Keratinocyte (primary cell): ENCODE measurements at regions not wholly inside any gene's neighbourhood (a gene's known extent, or its start where the extent isn't known, plus 50 kb on each side); places are given as distances from the start of the nearest gene placed in this dataset.

Source experiments
- DNase-seq: peaks from one replicate; pipeline ENCODE4 v3.0.0-alpha.2; 2011; ENCODE audit warnings: low read depth, missing footprints, low spot score
- FAIRE-seq: peaks from 2 replicates; lab custom pipeline; 2011; peaks lifted over from hg19 to GRCh38; lab: Jason Lieb, UNC
- H2AFZ ChIP-seq: 2 replicates; pipeline ENCODE4 v1.6.0; 2012; ENCODE audit warnings: low read length, control low read depth, inconsistent platforms; ENCODE audit not compliant: control insufficient read depth
- H3K27ac ChIP-seq: 2 replicates; pipeline ENCODE4 v1.5.1; 2011; ENCODE audit warnings: low read length; ENCODE audit not compliant: control insufficient read depth, insufficient read depth
- H3K27me3 ChIP-seq: 3 replicates; pipeline ENCODE4 v1.6.0; 2011; ENCODE audit warnings: low read length; ENCODE audit not compliant: control insufficient read depth, insufficient read depth; ENCODE audit errors: extremely low read depth
- H3K36me3 ChIP-seq, 2 experiments: 2 replicates in 1 of 2; 3 replicates in 1 of 2; pipeline ENCODE4 v1.5.1; 2011; ENCODE audit warnings: low read length in 2 of 2, mild to moderate bottlenecking in 1 of 2; ENCODE audit not compliant: control insufficient read depth in 2 of 2, insufficient read depth in 2 of 2; ENCODE audit errors: extremely low read depth in 1 of 2
- H3K4me1 ChIP-seq: 3 replicates; pipeline ENCODE4 v1.5.1; 2011; ENCODE audit warnings: low read length; ENCODE audit not compliant: control insufficient read depth, insufficient read depth; ENCODE audit errors: extremely low read depth
- H3K4me2 ChIP-seq: 3 replicates; pipeline ENCODE4 v1.6.0; 2011; ENCODE audit warnings: low read depth, low read length; ENCODE audit not compliant: control insufficient read depth, insufficient read depth; ENCODE audit errors: extremely low read depth
- H3K4me3 ChIP-seq, 3 experiments: fragments of 200-600 bp in 1 of 3; sonication (generic) in 1 of 3; 2 replicates in 2 of 3; 3 replicates in 1 of 3; pipeline ENCODE4 v1.5.1; 2011 to 2016; ENCODE audit warnings: low read length in 3 of 3, mild to moderate bottlenecking in 3 of 3, control low read depth in 2 of 3, inconsistent platforms in 1 of 3, low read depth in 1 of 3, mixed read lengths in 1 of 3, mixed run types in 1 of 3, moderate library complexity in 1 of 3; ENCODE audit not compliant: control insufficient read depth in 2 of 3, insufficient read depth in 2 of 3; ENCODE audit errors: extremely low read depth in 1 of 3
- H3K79me2 ChIP-seq: 2 replicates; pipeline ENCODE4 v1.6.0; 2012; ENCODE audit warnings: low read length; ENCODE audit not compliant: control insufficient read depth, insufficient read depth
- H3K9ac ChIP-seq: 3 replicates; pipeline ENCODE4 v1.6.0; 2011; ENCODE audit warnings: low read length; ENCODE audit not compliant: control insufficient read depth, insufficient read depth; ENCODE audit errors: extremely low read depth
- H3K9me1 ChIP-seq: 3 replicates; pipeline ENCODE4 v1.6.0; 2011; ENCODE audit warnings: low read length; ENCODE audit not compliant: control insufficient read depth, insufficient read depth; ENCODE audit errors: extremely low read depth
- H3K9me3 ChIP-seq: 2 replicates; pipeline ENCODE4 v1.5.1; 2012; ENCODE audit warnings: low read depth, low read length; ENCODE audit not compliant: control insufficient read depth
- H4K20me1 ChIP-seq: 3 replicates; pipeline ENCODE4 v1.6.0; 2011; ENCODE audit warnings: low read length; ENCODE audit not compliant: control insufficient read depth, insufficient read depth; ENCODE audit errors: extremely low read depth
- CTCF ChIP-seq, 3 experiments: IDR thresholded peaks in 1 of 3; conservative IDR thresholded peaks in 1 of 3; optimal IDR thresholded peaks in 1 of 3; 2 replicates in 2 of 3; 3 replicates in 1 of 3; pipeline versions ENCODE3 to v1.5.1; 2011; ENCODE audit warnings: low read length in 3 of 3, mild to moderate bottlenecking in 3 of 3, moderate library complexity in 2 of 3, control low read depth in 1 of 3, inconsistent platforms in 1 of 3; ENCODE audit not compliant: insufficient read depth in 2 of 3; ENCODE audit errors: extremely low read depth in 1 of 3
- EZH2 ChIP-seq: IDR thresholded peaks from one replicate; pipeline ENCODE4 v1.6.1; 2012; ENCODE audit warnings: inconsistent platforms, mild to moderate bottlenecking, low read length, moderate library complexity
- dilution Hi-C: fragments of 300-500 bp; cut with MboI; formaldehyde crosslinking; loops from one replicate; pipeline ENCODE4 v1.7.0; 2020; ENCODE audit warnings: low sequenced_read_pairs; ENCODE audit not compliant: extremely low pct_ligation_motif_present

DNA sequence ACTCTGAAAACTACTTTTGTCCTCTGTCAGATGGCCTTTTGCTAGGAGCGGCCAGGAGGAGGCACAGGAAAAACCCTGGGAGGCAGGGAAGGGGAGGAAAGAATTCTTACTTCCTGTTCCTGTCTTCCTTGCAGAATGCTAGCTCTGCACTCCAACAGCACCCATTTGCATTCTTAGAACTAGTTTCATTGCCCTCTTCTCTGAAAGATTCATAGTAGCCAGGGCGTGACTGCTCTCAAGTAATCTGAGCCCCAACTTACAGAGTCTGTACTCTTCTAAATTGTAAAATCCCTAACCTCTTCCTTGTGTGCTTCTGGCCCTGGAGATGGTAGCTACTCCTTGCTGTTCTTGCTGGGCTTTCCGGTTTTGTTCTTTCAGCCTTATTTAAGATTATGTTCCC is 75.3 kb upstream of the STEAP1 start:
- TF ChIP-seq CTCF (optimal IDR thresholded peaks at IDR 0.05 in 1 of 3, IDR thresholded peaks at IDR 0.05 in 1 of 3, conservative IDR thresholded peaks at IDR 0.05 in 1 of 3; ENCODE audit: extremely low read depth in 1 of 3, insufficient read depth in 2 of 3, low read length in 3 of 3), result no peak
- no peak for TF ChIP-seq EZH2

DNA sequence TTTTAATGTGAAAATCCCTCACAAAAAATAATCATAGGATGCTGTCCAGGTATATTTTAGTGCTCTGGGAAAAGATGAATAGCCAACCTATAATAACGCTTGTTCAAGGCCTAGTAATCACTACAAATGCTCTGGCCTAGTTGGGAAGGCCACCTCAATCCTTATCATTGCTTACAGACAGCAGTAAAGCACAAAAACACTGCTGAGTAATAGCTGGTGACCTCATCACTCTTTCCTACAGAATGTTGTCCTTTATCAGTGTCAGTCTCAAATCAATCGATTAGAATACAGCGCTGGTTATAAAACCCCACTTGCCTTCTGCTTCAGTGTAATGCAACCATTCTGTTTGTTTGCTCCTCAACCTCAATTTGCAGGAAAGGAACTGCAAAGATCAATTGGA is 72.6 kb upstream of the STEAP1 start:
- Histone ChIP-seq H3K36me3 (no peaks in the 10 kb centered on the region), H3K4me1 (no peaks in the 10 kb centered on the region), H3K9me1 (no peaks in the 10 kb centered on the region), H3K27ac (no peak overlapping the region), H4K20me1 (no peaks in the 10 kb centered on the region), H3K79me2 (no peaks in the 10 kb centered on the region), H3K9me3 (no peaks in the 10 kb centered on the region), H2AFZ (no peak overlapping the region), H3K27me3 (no peaks in the 10 kb centered on the region), H3K4me3 (no peak overlapping the region), H3K9ac (no peak overlapping the region), H3K4me2 (no peak overlapping the region)
- no peak for TF ChIP-seq CTCF (optimal IDR thresholded peaks at IDR 0.05 in 1 of 3, IDR thresholded peaks at IDR 0.05 in 1 of 3, conservative IDR thresholded peaks at IDR 0.05 in 1 of 3; ENCODE audit: extremely low read depth in 1 of 3, insufficient read depth in 2 of 3, low read length in 3 of 3)
- no peak for TF ChIP-seq EZH2
- no peak for DNase-seq
- dilution Hi-C loops, result no loop called here
- no peak for FAIRE-seq

More for the DNA sequence above, 75.3 kb upstream of the STEAP1 start:
- no peaks in the 10 kb centered on the region for H4K20me1 ChIP-seq
- H3K36me3 ChIP-seq, result no peaks in the 10 kb centered on the region
- no peak overlapping the region for H2AFZ ChIP-seq
- H3K27ac ChIP-seq, result no peak overlapping the region
- no peak overlapping the region for H3K9ac ChIP-seq
- H3K4me2 ChIP-seq, result no peak overlapping the region
- no peaks in the 10 kb centered on the region for H3K9me3 ChIP-seq
- H3K9me1 ChIP-seq, result no peaks in the 10 kb centered on the region
- H3K4me3 ChIP-seq, result no peak overlapping the region
- no peaks in the 10 kb centered on the region for H3K79me2 ChIP-seq
- DNase-seq (no peak), FAIRE-seq (no peak)
- no peaks in the 10 kb centered on the region for H3K4me1 ChIP-seq
- dilution Hi-C loops, result no loop called here
- H3K27me3 ChIP-seq, result no peaks in the 10 kb centered on the region
